HTR-8/SVneo (cell line): ENCODE measurements at regions not wholly inside any gene's neighbourhood (a gene's known extent, or its start where the extent isn't known, plus 50 kb on each side); places are given as distances from the start of the nearest gene placed in this dataset.

Source experiments
- DNase-seq: peaks from one replicate; pipeline ENCODE4 v3.0.0; 2011; ENCODE audit warnings: low spot score, mixed read lengths; ENCODE audit not compliant: insufficient read length
- FAIRE-seq: peaks from 2 replicates; lab custom pipeline; 2011; peaks lifted over from hg19 to GRCh38; lab: Jason Lieb, UNC

- DNase-seq = no peak
- FAIRE-seq = no peak
Observed at GRCh38 chr14:87229131-87229530, 763.9 kb downstream of the GALC start.

DNA sequence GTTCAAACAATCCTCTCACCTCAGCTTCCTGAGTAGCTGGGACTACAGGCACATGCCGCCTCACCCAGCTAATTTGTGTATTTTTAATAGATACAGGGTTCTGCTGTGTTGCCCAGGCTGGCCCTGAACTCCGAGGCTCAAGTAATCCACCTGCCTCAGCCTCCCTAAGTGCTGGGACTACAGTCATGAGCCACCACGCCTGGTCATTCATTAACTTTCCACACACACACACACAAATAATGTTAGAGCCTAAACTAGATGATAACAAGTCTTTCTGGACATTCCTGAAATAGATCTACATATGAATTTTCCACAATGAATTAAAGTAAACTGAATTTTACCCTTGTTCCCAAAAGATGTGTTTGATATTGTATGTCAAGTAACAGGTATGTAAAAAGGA, 776.0 kb downstream of the GALC start:
- no peak for DNase-seq
- FAIRE-seq = no peak

GRCh38 chr14:87214558-87214957, 778.4 kb downstream of the GALC start:
- FAIRE-seq = no peak
- DNase-seq = no peak

DNA sequence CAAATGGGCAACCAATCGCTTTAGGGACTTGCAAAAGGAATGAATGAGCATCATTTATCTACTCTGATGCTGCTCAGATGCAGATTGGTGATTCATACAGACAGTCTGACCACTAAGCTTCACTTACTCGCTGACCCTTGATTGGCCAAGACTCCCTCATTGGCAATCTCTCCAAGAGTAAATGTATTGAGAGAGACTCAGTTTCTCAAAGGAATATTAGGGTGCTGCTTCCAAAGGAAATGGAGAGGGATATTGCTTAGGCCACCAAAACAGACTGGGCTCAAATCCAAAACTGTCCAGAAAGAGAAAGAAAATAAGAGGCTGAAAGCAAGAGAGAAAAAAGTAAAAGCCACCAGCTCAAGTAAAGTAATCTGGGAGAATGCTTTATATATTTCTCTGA, 785.2 kb downstream of the GALC start:
- FAIRE-seq (no peak), DNase-seq (no peak)

DNA sequence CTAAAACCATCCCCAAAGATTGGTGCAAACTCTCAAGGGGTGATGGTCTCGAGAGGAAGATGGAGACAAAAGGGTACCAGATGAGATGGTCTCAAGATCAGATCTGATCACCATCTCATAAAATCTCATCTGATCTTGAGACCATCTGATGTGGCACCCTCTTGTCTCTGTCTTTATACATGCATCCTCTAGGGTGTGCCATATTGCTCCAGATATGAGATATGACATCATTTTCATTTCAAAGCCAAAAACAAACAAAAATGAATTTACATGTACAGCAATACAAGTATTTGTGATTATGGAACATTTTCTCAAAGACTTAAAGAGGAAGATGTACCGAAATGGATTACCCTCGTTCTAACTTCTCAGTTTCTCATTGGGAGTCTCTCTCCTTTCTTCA, 787.2 kb downstream of the GALC start:
- no peak for FAIRE-seq

DNA sequence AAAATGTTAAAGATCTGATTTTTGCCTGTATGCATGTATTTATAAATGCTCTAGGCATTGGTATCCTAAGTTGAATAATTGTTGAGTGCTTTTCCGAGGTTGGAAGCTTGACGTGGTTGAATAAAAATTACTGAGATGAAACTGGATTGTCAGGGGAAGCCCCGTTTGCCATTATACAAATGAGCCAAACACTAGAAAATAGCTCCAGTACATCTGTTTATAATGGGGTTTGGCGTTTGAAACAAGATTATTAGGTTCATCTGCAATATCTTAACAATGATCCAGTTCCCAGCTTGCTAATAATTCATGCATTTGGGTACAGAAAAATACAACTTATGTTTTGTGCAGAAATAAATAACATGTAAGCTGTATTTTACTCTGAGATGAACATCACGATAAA, 789.6 kb downstream of the GALC start:
- DNase-seq (no peak), FAIRE-seq (no peak)

More for the DNA sequence above, 787.2 kb downstream of the GALC start:
- DNase-seq = no peak

- FAIRE-seq (no peak), DNase-seq (no peak)
Observed at GRCh38 chr14:87199381-87199780, 793.6 kb downstream of the GALC start.

DNA sequence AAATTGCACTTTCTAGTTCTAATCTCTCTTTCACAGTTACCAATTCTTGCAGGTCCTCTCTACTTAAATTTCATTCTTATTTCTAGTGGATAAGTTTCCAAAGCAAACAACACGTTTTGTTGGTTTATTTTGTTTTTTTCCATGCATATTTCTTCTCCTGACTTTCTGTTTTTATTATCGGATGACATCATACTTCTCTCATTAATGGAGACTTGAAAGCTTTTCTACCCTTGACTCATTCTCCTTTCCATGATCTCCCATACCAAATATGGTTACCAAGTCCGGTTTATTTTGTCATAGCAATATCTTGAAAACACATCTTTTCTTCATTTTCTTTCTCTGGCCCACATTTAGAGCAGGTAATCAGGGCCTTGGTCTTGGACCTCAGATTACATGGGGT, 796.5 kb downstream of the GALC start:
- FAIRE-seq = no peak

DNA sequence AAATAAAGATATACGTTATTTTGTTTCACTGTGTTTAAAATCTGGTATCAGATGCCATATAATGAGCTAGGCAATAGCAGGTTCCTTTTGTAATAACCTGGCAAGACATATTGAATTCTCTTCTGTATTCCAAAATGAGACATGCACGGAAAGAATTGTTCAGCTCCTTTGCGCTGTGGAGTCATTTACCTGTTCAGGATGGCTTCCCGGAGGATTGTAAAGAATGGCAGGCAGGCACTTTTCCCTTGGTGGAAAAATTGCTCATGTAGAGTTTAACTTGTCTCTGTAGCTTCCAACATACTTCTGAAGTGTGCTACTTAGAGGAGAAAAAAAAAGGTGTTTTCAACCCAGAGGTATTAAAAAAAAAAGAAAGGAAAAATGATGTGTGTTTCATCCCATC, 805.2 kb downstream of the GALC start:
- no peak for FAIRE-seq
- no peak for DNase-seq

More for the DNA sequence above, 796.5 kb downstream of the GALC start:
- no peak for DNase-seq

GRCh38 chr14:87186737-87187136, 806.2 kb downstream of the GALC start:
- DNase-seq (no peak), FAIRE-seq (no peak)

- FAIRE-seq = no peak
Observed at GRCh38 chr14:87185961-87186560, 806.9 kb downstream of the GALC start.

DNA sequence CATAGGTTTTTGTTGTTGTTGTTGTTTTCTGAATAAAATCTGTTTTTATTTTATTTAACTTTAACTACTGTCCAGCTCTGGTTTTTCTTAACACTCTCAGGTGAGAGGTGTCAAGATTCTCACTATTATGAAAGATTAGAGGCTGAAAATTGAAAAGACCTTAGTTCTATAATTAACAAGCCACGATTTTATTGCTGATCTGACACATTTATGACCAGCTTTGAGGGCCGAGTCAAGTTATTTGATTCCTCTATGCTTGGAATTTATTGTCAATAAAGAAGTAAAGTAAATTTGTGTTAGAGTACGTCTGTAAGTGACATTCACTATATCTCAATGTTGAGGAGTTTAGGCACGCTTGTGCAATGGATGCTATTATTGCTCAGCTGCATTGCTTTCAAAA, 808.8 kb downstream of the GALC start:
- FAIRE-seq = no peak

More at GRCh38 chr14:87185961-87186560, 806.9 kb downstream of the GALC start:
- DNase-seq = no peak

GRCh38 chr14:87181288-87181687, 811.7 kb downstream of the GALC start:
- no peak for FAIRE-seq

More for the DNA sequence above, 808.8 kb downstream of the GALC start:
- no peak for DNase-seq

GRCh38 chr14:87179936-87180335, 813.0 kb downstream of the GALC start:
- no peak for DNase-seq

More at GRCh38 chr14:87181288-87181687, 811.7 kb downstream of the GALC start:
- DNase-seq = no peak

GRCh38 chr14:87178277-87178676, 814.7 kb downstream of the GALC start:
- FAIRE-seq = no peak
- no peak for DNase-seq

More at GRCh38 chr14:87179936-87180335, 813.0 kb downstream of the GALC start:
- no peak for FAIRE-seq

DNA sequence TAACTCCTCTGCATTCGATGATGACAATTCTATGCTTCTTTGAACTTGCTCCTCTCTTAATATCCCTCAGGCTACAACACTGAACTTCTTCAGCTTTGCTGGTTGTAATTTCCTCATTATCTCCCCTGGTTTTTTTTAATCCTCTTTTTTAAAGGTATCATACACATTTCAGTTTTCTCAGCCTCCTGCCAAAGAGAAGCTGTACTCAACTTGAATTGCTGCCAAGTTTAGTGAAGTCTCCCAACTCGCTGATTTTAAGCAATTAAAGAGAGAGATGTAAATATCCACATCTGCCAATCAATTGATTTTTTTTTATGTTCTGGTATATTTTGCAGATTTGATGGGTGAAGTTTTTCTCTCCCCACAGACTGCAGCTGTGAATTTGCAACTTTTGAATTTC, 817.8 kb downstream of the GALC start:
- no peak for FAIRE-seq
- no peak for DNase-seq

DNA sequence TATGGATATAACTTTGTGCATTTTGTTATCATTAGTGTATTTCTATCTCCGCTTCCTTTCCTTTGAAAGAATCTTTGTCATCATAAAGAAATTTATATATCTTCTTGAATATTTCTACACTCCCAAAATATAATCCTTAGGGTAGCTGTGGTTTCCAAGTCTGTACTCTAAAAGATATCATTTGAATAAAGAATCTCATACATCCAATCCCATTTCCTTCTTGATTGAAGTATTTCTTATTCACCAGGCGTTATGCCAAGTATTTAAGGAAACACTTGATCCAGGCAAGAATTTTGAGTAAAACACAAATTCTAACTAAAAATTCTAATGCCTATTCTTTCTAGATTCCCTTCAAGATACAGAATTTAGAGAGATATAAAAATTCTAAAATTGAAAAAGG, 821.8 kb downstream of the GALC start:
- no peak for FAIRE-seq
- DNase-seq = no peak

GRCh38 chr14:87170179-87170578, 822.8 kb downstream of the GALC start:
- DNase-seq (no peak), FAIRE-seq (no peak)

- FAIRE-seq (no peak), DNase-seq (no peak)
Observed at GRCh38 chr14:87169362-87169761, 823.6 kb downstream of the GALC start.

- no peak for DNase-seq
- no peak for FAIRE-seq
Observed at GRCh38 chr14:87161502-87161901, 831.5 kb downstream of the GALC start.

GRCh38 chr14:87160989-87161388, 832.0 kb downstream of the GALC start:
- no peak for FAIRE-seq
- DNase-seq = no peak

GRCh38 chr14:87158283-87158682, 834.7 kb downstream of the GALC start:
- FAIRE-seq = no peak

More at GRCh38 chr14:87158283-87158682, 834.7 kb downstream of the GALC start:
- DNase-seq = no peak
